ENCODE measurements at regions not wholly inside any gene's neighbourhood (a gene's known extent, or its start where the extent isn't known, plus 50 kb on each side); places are given as distances from the start of the nearest gene placed in this dataset.

- no peak for DNase-seq (ENCODE audit: low spot score)
These were observed 414.7 kb upstream of the PIK3C3 start for GRCh38 chr18:41540237-41540871.

- DNase-seq (ENCODE audit: low spot score): no peak
These were observed 416.3 kb upstream of the PIK3C3 start for GRCh38 chr18:41538751-41539150.

DNA sequence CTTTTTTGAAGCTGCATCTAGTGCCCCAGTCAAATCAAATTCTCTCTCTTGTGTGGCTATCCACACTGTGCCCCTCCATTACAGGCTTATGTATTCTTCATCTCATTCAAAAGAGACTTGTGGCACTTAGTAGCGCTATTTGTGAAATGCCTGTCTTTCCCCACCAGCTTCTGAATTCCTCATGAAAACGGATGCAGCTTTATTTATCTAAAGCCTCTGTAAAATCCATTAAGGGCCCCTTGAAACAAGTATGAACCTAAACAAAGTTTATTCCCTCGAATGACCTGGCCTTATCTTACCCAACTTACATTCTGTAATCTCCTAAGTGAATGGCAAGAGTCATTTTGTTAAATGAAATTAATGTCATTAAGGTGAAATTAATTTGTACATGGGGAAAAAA, 417.4 kb upstream of the PIK3C3 start:
- DNase-seq (ENCODE audit: low spot score): no peak

DNA sequence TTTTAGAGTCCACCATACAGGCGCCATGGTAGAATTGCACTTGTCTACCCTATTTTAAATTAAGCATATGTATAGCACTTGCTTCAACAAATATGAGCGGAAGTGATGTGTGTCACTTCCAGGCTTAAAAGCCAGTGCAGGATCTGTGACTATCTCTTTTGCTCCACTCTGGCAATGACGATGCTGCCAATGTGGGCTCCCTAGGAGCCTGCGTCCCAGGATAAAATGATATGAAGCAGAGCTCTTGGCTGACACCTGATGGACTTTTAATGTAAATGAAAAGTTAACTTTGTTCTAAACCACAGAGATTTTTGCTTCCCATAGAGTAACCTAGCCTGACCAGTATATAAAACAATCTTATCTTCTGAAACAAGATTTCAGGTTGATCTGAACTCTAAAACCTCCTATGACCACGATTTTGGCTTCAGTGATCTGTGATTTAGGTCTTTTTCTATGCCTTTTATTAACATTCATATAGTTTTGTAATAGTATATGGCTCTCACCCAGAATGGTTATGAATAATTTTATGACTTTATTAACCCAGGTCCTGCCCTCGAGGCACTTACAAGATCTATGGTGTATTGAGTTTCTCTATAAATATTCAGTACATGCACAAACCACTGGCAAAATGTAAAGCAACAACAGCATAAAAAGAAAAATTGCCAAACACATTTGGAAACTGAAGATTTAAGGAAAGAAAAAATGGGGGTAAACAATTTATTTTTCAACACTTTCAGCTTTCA, 422.5 kb upstream of the PIK3C3 start:
- peak; percentile 7 for DNase-seq (ENCODE audit: low spot score)

GRCh38 chr18:41530970-41531369, 424.1 kb upstream of the PIK3C3 start:
- DNase-seq (ENCODE audit: low spot score): no peak

- no peak for DNase-seq (ENCODE audit: low spot score)
These were observed 425.9 kb upstream of the PIK3C3 start for GRCh38 chr18:41529093-41529492.

- DNase-seq (ENCODE audit: low spot score): no peak
These were observed 429.0 kb upstream of the PIK3C3 start for GRCh38 chr18:41526054-41526453.

DNA sequence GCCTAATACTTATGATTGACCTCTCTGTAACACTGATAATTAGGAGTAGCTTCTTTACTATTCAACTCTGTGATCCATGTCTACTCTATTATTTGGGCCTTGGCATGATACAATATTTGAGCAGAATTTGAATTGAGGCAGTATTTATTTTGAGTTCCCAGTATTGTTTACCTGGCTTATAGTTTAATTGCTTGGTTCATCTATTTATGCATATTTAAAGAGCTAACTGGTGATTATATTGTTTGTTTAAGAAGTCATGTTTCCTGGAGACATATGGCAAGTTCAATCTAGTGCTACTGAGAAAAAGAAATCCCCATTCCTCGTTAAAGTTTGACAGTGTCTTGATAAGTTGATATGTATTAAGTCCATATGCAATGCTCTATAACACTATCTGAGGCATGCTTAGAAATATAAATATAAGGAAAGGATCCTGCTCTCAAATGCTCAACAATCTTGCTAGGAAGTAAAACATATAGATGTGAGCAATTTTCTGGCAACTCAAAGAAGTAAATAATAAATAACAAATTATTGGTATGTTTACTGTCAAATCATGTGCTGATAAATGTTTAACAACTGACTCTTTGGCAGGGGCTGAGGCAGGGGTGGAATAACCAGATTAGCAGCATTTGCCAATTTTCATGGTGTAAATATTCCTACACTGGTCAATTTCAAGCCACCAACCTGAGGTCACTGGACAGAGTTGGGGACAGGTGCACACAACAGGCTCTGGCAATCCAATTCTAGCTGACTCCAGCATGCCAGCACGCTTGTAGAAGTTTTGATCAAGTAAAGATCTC, 430.2 kb upstream of the PIK3C3 start:
- DNase-seq (ENCODE audit: low spot score): no peak

- no peak for DNase-seq (ENCODE audit: low spot score)
These were observed 437.9 kb upstream of the PIK3C3 start for GRCh38 chr18:41517142-41517541.

GRCh38 chr18:41513438-41513837, 441.6 kb upstream of the PIK3C3 start:
- DNase-seq (ENCODE audit: low spot score): no peak

DNA sequence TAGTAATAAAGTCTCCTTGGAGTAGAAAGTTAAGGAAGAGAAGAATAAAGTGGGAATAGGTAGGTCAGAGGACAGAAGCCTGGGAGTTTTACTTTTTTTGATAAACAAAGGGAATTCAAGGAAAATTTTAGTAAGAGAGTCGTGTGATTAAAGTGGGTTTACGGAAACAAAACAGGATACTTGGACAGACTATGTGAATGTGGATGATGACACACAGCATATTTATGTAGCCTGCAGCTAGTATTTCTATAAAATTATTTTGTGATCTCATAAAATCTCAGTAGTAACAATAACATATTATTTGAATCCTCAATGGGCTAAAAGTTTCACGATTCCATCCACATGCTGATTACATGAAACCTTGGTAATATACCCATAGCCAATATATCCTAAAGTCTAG, 450.7 kb upstream of the PIK3C3 start:
- no peak for DNase-seq (ENCODE audit: low spot score)

DNA sequence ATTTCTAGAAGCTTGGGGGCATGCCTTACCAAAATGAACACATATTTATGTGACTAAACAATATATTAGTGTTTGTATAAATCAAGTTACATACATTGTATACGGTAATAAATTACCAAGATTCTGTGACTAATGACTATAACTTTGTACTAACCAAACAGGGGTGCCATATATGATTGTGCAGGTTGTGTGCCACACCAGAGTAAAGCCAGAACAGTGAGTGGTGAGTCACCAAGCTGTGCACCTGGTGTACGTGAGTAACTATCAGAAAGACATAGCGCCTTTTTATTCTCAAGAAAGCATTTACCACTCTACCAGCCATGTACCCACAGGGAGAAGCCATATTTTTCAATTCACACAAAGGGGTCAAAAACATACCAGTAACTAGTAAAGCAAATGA, 453.2 kb upstream of the PIK3C3 start:
- peak; percentile 16 for DNase-seq (ENCODE audit: low spot score)

- DNase-seq (ENCODE audit: low spot score): peak; percentile 44
These were observed 455.7 kb upstream of the PIK3C3 start for GRCh38 chr18:41499345-41499744.

DNA sequence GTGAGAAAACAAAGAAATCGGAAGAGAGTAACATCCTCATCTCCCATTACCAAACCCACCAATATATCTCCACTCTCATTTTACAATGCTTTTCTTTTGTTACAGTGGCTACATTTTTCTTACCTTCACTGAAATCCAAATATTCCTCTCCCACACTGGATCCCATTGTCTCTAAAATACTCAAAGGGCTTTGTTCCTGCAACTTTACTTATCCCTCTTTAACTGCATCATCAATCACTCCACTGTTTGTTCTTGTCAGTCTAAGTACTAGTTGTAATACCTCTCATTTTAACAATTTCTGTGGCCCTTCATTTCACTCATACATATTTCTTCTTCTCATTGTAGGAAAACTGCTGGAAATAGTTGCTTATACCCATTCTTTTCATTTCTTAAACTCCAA, 464.2 kb upstream of the PIK3C3 start:
- DNase-seq (ENCODE audit: low spot score): no peak

GRCh38 chr18:41486575-41486974, 468.5 kb upstream of the PIK3C3 start:
- no peak for DNase-seq (ENCODE audit: low spot score)

DNA sequence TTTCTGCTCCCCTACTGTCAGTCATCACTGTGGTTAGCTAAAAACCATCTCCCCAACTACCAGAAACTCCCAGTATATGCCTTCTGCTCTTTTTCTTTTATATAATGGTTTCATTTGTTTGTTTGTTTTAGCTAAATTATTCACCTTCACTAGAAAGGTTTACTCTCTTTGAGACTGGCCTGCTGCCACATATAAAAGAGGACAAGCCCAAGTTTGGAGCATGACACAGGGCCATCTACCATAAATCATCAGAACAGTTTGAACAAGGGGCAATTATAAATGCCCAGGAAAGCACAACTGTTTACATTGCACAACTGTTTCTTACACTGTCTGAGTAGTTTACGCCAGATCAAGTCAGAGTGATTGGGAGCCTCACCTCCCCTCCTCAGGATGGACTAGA, 471.0 kb upstream of the PIK3C3 start:
- DNase-seq (ENCODE audit: low spot score): no peak

GRCh38 chr18:41482501-41482900, 472.5 kb upstream of the PIK3C3 start:
- no peak for DNase-seq (ENCODE audit: low spot score)

DNA sequence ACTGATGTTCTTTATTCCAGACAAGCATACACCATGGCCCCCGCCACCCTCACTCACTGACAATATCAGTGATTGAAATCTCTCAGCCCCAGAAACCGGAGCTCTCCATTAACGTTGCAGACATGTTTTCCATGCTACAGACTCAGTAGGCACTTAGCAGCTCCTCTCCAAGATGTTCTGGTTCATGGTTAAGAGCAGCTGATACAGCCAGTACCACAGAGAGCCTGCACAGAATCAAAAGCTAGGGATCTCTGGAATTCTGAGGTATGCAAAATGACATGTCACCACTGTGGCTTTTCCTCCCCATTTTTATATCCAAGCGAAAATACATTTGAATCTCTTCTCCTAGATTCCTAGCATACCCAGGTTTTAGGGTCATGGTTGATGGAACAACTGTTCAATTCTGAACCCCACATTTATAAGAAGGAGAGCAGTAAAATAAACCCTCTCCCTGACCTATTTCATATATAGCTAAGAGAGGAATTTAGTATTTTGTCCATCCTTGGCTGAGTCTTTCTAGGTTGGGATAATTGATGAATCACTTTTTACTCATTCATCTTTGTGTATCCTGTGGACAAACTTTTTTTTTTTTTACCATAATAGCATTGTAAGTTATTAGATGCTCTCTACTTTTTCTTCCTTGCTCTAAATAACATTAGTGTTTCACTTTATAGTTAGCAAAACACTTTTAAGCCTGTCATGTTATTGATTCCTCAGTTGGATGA, 488.4 kb upstream of the PIK3C3 start:
- no peak for DNase-seq (ENCODE audit: low spot score)

- DNase-seq (ENCODE audit: low spot score): no peak
These were observed 489.6 kb upstream of the PIK3C3 start for GRCh38 chr18:41465386-41465785.

DNA sequence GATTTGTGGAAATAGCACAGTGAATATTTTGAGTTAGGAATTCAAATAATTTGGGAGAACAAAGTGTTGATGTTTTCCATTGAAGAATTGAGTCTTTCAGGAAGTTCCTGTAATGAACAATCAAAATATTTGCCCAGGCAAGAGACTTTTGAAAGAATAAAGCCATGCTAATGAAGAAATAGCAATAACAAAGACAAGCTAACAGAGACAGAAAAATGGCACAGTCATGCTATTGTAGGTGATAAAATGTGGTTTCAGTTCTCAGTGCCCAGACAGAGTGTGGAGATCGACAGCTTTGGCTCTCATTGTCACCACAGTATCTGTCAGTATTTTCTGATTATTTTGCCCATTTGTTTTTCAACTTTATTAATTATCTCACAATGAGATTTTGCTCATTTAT, 490.8 kb upstream of the PIK3C3 start:
- no peak for DNase-seq (ENCODE audit: low spot score)

DNA sequence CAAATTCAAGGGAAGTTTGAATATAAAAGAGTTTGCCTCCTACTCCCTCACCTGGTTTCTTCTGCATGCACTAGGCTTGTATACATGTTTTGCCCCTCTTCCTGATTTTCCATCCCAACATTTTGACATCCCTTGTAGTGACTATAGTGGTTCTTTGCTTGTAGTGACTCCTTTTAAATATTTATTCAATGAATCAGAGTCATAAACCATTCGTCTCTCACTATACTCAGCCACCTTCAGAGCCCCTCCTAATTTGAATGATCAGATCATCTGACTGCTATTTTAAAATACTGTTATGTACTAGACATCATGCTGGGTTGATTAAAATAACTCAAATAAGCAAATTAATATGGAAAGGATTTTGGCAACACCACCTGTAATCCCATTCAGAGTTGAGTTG, 492.1 kb upstream of the PIK3C3 start:
- no peak for DNase-seq (ENCODE audit: low spot score)

DNA sequence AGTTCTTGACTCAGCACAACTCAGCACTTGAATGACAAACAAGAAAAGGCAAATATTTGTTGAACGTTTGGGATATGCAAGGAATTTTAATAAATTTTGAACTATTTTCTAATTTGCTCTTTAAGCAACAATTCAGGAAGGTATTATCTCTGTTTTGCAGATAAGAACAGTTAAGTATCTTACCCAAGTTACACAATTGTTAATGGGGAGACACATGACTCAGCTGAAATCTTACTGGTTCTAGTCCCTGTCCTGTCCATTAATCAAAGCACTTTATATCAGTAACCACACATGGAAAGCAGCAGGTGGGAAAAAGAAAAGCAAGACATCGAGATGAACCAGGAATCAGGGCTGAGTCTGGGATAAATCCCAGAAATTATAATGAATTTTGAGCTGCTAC, 493.9 kb upstream of the PIK3C3 start:
- no peak for DNase-seq (ENCODE audit: low spot score)

- DNase-seq (ENCODE audit: low spot score): no peak
These were observed 495.4 kb upstream of the PIK3C3 start for GRCh38 chr18:41459656-41460055.
